ENCODE measurements at regions not wholly inside any gene's neighbourhood (a gene's known extent, or its start where the extent isn't known, plus 50 kb on each side); places are given as distances from the start of the nearest gene placed in this dataset.

GRCh38 chr3:102112704-102113230 lies 263.5 kb downstream of the NFKBIZ start:
- no peak for DNase-seq (ENCODE audit: low read depth, low spot score)

GRCh38 chr3:102113421-102114041 lies 264.2 kb downstream of the NFKBIZ start:
- DNase-seq (ENCODE audit: low read depth, low spot score): no peak

- no peak for DNase-seq (ENCODE audit: low read depth, low spot score)
Measured at GRCh38 chr3:102114264-102114979, 265.1 kb downstream of the NFKBIZ start.

- no peak for DNase-seq (ENCODE audit: low read depth, low spot score)
Measured at GRCh38 chr3:102122527-102122926, 273.2 kb downstream of the NFKBIZ start.

GRCh38 chr3:102123590-102124190 lies 274.4 kb downstream of the NFKBIZ start:
- no peak for DNase-seq (ENCODE audit: low read depth, low spot score)

GRCh38 chr3:102124282-102124681 lies 275.0 kb downstream of the NFKBIZ start:
- DNase-seq (ENCODE audit: low read depth, low spot score): no peak

GRCh38 chr3:102124704-102125103 lies 275.4 kb downstream of the NFKBIZ start:
- no peak for DNase-seq (ENCODE audit: low read depth, low spot score)

GRCh38 chr3:102125197-102125993 lies 276.1 kb downstream of the NFKBIZ start:
- no peak for DNase-seq (ENCODE audit: low read depth, low spot score)

- DNase-seq (ENCODE audit: low read depth, low spot score): no peak
Measured at GRCh38 chr3:102125994-102126368, 276.7 kb downstream of the NFKBIZ start.

GRCh38 chr3:102129760-102130608 lies 280.7 kb downstream of the NFKBIZ start:
- peak; percentile 61 for DNase-seq (ENCODE audit: low read depth, low spot score)

- DNase-seq (ENCODE audit: low read depth, low spot score): no peak
Measured at GRCh38 chr3:102132370-102132769, 283.1 kb downstream of the NFKBIZ start.

- DNase-seq (ENCODE audit: low read depth, low spot score): no peak
Measured at GRCh38 chr3:102133376-102133775, 284.1 kb downstream of the NFKBIZ start.

GRCh38 chr3:102135316-102135715 lies 286.0 kb downstream of the NFKBIZ start:
- DNase-seq (ENCODE audit: low read depth, low spot score): no peak

GRCh38 chr3:102136183-102136582 lies 286.9 kb downstream of the NFKBIZ start:
- DNase-seq (ENCODE audit: low read depth, low spot score): no peak

- DNase-seq (ENCODE audit: low read depth, low spot score): no peak
Measured at GRCh38 chr3:102140116-102140515, 290.8 kb downstream of the NFKBIZ start.

GRCh38 chr3:102141096-102141927 lies 292.0 kb downstream of the NFKBIZ start:
- peak; percentile 13 for DNase-seq (ENCODE audit: low read depth, low spot score)

GRCh38 chr3:102141928-102142239 lies 292.6 kb downstream of the NFKBIZ start:
- DNase-seq (ENCODE audit: low read depth, low spot score): no peak

- no peak for DNase-seq (ENCODE audit: low read depth, low spot score)
Measured at GRCh38 chr3:102142379-102143060, 292.3 kb upstream of the ZPLD1 start.

- no peak for DNase-seq (ENCODE audit: low read depth, low spot score)
Measured at GRCh38 chr3:102143536-102143935, 291.3 kb upstream of the ZPLD1 start.

GRCh38 chr3:102144063-102144462 lies 290.8 kb upstream of the ZPLD1 start:
- no peak for DNase-seq (ENCODE audit: low read depth, low spot score)

All from pulmonary artery endothelial cell (primary cell).